WTC11 (cell line): ENCODE measurements at regions not wholly inside any gene's neighbourhood (a gene's known extent, or its start where the extent isn't known, plus 50 kb on each side); places are given as distances from the start of the nearest gene placed in this dataset.
"Not testable (repeated sequence)": the region's sequence is repeated elsewhere in the genome, so short reads cannot be mapped to it uniquely, and the experiment has no call there.

Experiments
- ATAC-seq: fragments of 200-7000 bp; cut with Tn5 transposase; 2 replicates; pipeline ENCODE4 v1.10.0; 2021; ENCODE audit warnings: mild to moderate bottlenecking, moderate library complexity
- CTCF ChIA-PET: fragments of 300-600 bp; sonication (Branson Sonifier 250); formaldehyde crosslinking; loops from one replicate; lab custom pipeline; 2021; ENCODE audit warnings: antibody characterized with exemption; lab: Charles Lee
- POLR2A ChIA-PET: fragments of 350-600 bp; sonication (Branson Sonifier 250); formaldehyde crosslinking; loops from one replicate; lab custom pipeline; 2021; ENCODE audit warnings: antibody characterized with exemption; lab: Charles Lee
- DNase-seq: peaks from one replicate; pipeline ENCODE4 v3.0.0; 2021; ENCODE audit warnings: low spot score
- H3K27ac Mint-ChIP-seq: 2 replicates; pipeline ENCODE4 v1.8.0; 2021; ENCODE audit warnings: mixed read lengths
- H3K27me3 Mint-ChIP-seq: 2 replicates; pipeline ENCODE4 v1.8.0; 2021; ENCODE audit warnings: low read depth, mild to moderate bottlenecking, moderate library complexity, mixed read lengths
- H3K36me3 Mint-ChIP-seq: 2 replicates; pipeline ENCODE4 v1.8.0; 2021; ENCODE audit warnings: mixed read lengths
- H3K4me1 Mint-ChIP-seq: 2 replicates; pipeline ENCODE4 v1.8.0; 2022; ENCODE audit warnings: mixed read lengths
- H3K4me3 Mint-ChIP-seq: 2 replicates; pipeline ENCODE4 v1.8.0; 2021; ENCODE audit warnings: mild to moderate bottlenecking, moderate library complexity, mixed read lengths
- H3K9me3 Mint-ChIP-seq: 2 replicates; pipeline ENCODE4 v1.8.0; 2021; ENCODE audit warnings: mixed read lengths
- ATF1 ChIP-seq: sonication (generic); formaldehyde crosslinking; IDR thresholded peaks from 2 replicates; pipeline ENCODE4 v1.8.1; 2023; ENCODE audit warnings: mild to moderate bottlenecking, moderate library complexity, missing genetic modification reagents
- FOXP1 ChIP-seq: sonication (generic); formaldehyde crosslinking; IDR thresholded peaks from 2 replicates; pipeline ENCODE4 v1.8.0; 2022; ENCODE audit warnings: missing genetic modification reagents, mild to moderate bottlenecking, moderate library complexity, borderline replicate concordance
- HMGA2 ChIP-seq: fragments of 250-450 bp; sonication (Bioruptor Pico); IDR thresholded peaks from 2 replicates; pipeline ENCODE4 v1.4.0; 2021; ENCODE audit warnings: mild to moderate bottlenecking, moderate library complexity
- IRF2 ChIP-seq: sonication (generic); formaldehyde crosslinking; IDR thresholded peaks from 2 replicates; pipeline ENCODE4 v1.8.0; 2022; ENCODE audit warnings: low read depth, missing genetic modification reagents, borderline replicate concordance
- KAT7 ChIP-seq: sonication (generic); formaldehyde crosslinking; IDR thresholded peaks from 2 replicates; pipeline ENCODE4 v1.8.1; 2023; ENCODE audit warnings: missing genetic modification reagents, mild to moderate bottlenecking, borderline replicate concordance
- NFATC4 ChIP-seq: fragments of 250-450 bp; sonication (Bioruptor Pico); IDR thresholded peaks from 2 replicates; pipeline ENCODE4 v1.9.0; 2021; ENCODE audit warnings: mild to moderate bottlenecking
- SMAD4 ChIP-seq: sonication (generic); formaldehyde crosslinking; IDR thresholded peaks from 2 replicates; pipeline ENCODE4 v1.8.0; 2022; ENCODE audit warnings: mild to moderate bottlenecking, missing genetic modification reagents
- SP1 ChIP-seq: sonication (generic); formaldehyde crosslinking; conservative IDR thresholded peaks from 2 replicates; pipeline ENCODE4 v1.8.1; 2022; ENCODE audit warnings: missing genetic modification reagents
- TEAD4 ChIP-seq: sonication (generic); formaldehyde crosslinking; IDR thresholded peaks from 2 replicates; pipeline ENCODE4 v1.8.0; 2022; ENCODE audit warnings: mild to moderate bottlenecking, missing genetic modification reagents
- ZNF263 ChIP-seq: sonication (generic); formaldehyde crosslinking; IDR thresholded peaks from 2 replicates; pipeline ENCODE4 v1.8.1; 2022; ENCODE audit warnings: low read depth, mild to moderate bottlenecking, moderate library complexity, missing genetic modification reagents
- ZNF416 ChIP-seq: fragments of 250-450 bp; sonication (Bioruptor Pico); IDR thresholded peaks from 2 replicates; pipeline ENCODE4 v1.9.0; 2021; ENCODE audit warnings: mild to moderate bottlenecking, inconsistent platforms
- ZNF671 ChIP-seq: fragments of 250-450 bp; sonication (Bioruptor Pico); IDR thresholded peaks from 2 replicates; pipeline ENCODE4 v1.8.0; 2021; ENCODE audit warnings: mild to moderate bottlenecking
- TF ChIP-seq, protein P1 (sequence below): fragments of 200-600 bp; IDR thresholded peaks from 2 replicates; pipeline ENCODE4 v1.8.0; 2022; ENCODE audit warnings: antibody characterized with exemption
- TF ChIP-seq, protein P2 (sequence below): fragments of 250-450 bp; sonication (Bioruptor Pico); IDR thresholded peaks from 2 replicates; pipeline ENCODE4 v1.9.0; 2021; ENCODE audit warnings: mild to moderate bottlenecking
- TF ChIP-seq, protein P3 (sequence below): sonication (generic); formaldehyde crosslinking; IDR thresholded peaks from 2 replicates; pipeline ENCODE4 v1.8.1; 2022; ENCODE audit warnings: mild to moderate bottlenecking, moderate library complexity, missing genetic modification reagents

DNA sequence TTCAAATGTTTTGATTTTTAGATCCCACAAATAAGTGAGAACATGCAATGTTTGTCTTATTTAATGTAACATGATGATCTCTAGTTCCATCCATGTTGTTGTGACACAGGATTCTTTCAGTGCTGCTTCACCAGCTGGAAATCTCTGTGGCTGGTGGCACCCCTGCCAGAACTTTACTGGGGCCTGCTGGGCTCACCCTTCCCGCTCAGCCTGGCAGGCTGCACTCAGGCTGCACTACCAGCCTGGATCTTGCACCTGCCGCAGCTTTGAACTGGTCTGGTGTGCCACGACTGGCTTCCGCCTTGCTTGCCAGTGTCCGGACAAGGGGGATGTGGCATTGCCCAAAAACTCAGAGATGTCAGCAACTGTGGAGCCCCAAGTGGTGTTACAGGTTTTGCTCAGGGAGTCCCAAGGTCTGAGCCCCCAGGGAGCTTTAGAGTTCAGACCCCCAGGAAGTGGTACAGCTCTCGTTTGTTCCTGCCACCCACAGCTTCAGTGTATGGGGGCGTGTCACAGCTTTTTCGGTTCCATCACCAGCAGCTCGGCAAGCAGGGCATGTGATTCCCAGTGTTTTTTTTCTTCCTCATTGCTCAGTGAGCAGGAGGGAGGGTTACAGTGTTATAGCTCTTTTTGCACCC lies 72.3 kb upstream of the SYNCRIP start:
- ATAC-seq = no peak
- TF ChIP-seq, protein P1, sequence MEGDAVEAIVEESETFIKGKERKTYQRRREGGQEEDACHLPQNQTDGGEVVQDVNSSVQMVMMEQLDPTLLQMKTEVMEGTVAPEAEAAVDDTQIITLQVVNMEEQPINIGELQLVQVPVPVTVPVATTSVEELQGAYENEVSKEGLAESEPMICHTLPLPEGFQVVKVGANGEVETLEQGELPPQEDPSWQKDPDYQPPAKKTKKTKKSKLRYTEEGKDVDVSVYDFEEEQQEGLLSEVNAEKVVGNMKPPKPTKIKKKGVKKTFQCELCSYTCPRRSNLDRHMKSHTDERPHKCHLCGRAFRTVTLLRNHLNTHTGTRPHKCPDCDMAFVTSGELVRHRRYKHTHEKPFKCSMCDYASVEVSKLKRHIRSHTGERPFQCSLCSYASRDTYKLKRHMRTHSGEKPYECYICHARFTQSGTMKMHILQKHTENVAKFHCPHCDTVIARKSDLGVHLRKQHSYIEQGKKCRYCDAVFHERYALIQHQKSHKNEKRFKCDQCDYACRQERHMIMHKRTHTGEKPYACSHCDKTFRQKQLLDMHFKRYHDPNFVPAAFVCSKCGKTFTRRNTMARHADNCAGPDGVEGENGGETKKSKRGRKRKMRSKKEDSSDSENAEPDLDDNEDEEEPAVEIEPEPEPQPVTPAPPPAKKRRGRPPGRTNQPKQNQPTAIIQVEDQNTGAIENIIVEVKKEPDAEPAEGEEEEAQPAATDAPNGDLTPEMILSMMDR = no peak
- no peak for TF ChIP-seq KAT7 (CRISPR knock-in tag)
- TF ChIP-seq ZNF263 = no peak
- TF ChIP-seq FOXP1 (CRISPR knock-in tag) = no peak
- TF ChIP-seq ZNF671 (CRISPR knock-in tag) = no peak
- no peak for TF ChIP-seq NFATC4 (CRISPR knock-in tag)
- TF ChIP-seq TEAD4 (CRISPR knock-in tag) = no peak
- TF ChIP-seq ZNF416 (CRISPR knock-in tag) = no peak
- TF ChIP-seq, protein P2, sequence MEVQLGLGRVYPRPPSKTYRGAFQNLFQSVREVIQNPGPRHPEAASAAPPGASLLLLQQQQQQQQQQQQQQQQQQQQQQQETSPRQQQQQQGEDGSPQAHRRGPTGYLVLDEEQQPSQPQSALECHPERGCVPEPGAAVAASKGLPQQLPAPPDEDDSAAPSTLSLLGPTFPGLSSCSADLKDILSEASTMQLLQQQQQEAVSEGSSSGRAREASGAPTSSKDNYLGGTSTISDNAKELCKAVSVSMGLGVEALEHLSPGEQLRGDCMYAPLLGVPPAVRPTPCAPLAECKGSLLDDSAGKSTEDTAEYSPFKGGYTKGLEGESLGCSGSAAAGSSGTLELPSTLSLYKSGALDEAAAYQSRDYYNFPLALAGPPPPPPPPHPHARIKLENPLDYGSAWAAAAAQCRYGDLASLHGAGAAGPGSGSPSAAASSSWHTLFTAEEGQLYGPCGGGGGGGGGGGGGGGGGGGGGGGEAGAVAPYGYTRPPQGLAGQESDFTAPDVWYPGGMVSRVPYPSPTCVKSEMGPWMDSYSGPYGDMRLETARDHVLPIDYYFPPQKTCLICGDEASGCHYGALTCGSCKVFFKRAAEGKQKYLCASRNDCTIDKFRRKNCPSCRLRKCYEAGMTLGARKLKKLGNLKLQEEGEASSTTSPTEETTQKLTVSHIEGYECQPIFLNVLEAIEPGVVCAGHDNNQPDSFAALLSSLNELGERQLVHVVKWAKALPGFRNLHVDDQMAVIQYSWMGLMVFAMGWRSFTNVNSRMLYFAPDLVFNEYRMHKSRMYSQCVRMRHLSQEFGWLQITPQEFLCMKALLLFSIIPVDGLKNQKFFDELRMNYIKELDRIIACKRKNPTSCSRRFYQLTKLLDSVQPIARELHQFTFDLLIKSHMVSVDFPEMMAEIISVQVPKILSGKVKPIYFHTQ (CRISPR knock-in tag) = no peak
- Mint-ChIP-seq H3K4me1 (no peaks in the 10 kb centered on the region), H3K9me3 (peaks cover 39% of the 10 kb centered on the region), H3K27ac (no peak overlapping the region), H3K4me3 (no peak overlapping the region), H3K36me3 (peaks cover 7% of the 10 kb centered on the region; the same call in 1 of the 2 replicates), H3K27me3 (no peaks in the 10 kb centered on the region)
- ChIA-PET CTCF (no interaction called here), POLR2A (no interaction called here)
- DNase-seq = no peak

DNA sequence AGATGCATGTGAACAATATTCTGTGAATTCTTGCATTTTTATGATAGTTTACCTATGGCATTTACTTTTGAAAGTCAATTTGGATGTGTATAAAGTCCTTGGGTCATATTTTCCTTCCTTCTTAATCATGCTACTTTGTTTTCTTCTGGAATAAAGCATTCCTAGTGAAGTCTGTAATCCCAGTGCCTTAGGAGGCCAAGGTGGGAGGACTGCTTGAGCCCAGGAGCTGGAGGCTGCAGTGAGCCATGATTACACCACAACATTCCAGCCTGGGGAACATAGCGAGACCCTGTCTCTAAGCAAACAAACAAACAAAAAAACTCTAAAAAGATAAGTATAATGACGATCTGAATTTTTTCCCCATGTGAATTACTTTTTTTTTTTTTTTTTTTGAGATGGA lies 69.7 kb upstream of the SYNCRIP start:
- ChIA-PET POLR2A (no interaction called here), CTCF (no interaction called here)
- H3K36me3 Mint-ChIP-seq = peaks cover 11% of the 10 kb centered on the region
- no peaks in the 10 kb centered on the region for H3K4me1 Mint-ChIP-seq
- DNase-seq (no peak), ATAC-seq (no peak)
- H3K27me3 Mint-ChIP-seq = no peaks in the 10 kb centered on the region; the same call in 1 of the 2 replicates
- H3K27ac Mint-ChIP-seq = no peak overlapping the region
- TF ChIP-seq HMGA2 (CRISPR knock-in tag) (no peak), KAT7 (CRISPR knock-in tag) (no peak), ATF1 (no peak), SP1 (CRISPR knock-in tag) (no peak), SMAD4 (CRISPR knock-in tag) (no peak), TEAD4 (CRISPR knock-in tag) (no peak), NFATC4 (CRISPR knock-in tag) (no peak), FOXP1 (CRISPR knock-in tag) (no peak), IRF2 (CRISPR knock-in tag) (no peak)
- TF ChIP-seq, protein P1 = no peak
- TF ChIP-seq, protein P3, sequence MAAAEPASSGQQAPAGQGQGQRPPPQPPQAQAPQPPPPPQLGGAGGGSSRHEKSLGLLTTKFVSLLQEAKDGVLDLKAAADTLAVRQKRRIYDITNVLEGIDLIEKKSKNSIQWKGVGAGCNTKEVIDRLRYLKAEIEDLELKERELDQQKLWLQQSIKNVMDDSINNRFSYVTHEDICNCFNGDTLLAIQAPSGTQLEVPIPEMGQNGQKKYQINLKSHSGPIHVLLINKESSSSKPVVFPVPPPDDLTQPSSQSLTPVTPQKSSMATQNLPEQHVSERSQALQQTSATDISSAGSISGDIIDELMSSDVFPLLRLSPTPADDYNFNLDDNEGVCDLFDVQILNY = no peak
- TF ChIP-seq, all 79 proteins: peak for 0
- H3K4me3 Mint-ChIP-seq = no peak overlapping the region
- H3K9me3 Mint-ChIP-seq = peaks cover 52% of the 10 kb centered on the region

DNA sequence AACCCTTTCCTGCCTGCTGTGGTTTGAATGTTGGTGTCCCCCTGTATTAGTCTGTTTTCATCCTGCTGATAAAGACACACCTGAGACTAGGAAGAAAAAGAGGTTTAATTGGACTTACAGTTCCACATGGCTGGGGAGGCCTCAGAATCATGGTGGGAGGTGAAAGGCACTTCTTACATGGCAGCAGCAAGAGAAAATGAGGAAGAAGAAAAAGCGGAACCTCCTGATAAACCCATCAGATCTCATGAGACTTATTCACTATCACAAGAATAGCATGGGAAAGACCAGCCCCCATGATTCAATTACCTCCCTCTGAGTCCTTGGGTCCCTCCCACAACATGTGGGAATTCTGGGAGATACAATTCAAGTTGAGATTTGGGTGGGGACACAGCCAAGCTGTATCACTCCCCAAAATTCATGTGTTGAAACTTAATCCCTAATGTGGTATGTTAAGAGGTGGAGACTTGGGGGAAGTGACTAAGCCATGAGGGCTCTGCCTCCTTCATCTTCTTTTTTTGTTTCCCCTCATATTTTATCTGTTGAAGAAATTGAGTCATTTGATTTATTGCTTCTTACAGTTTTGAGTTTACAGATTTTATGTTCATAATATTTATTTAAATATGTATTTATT lies 64.9 kb upstream of the SYNCRIP start:
- H3K4me3 Mint-ChIP-seq, H3K27me3 Mint-ChIP-seq, H3K4me1 Mint-ChIP-seq, CTCF ChIA-PET, ATAC-seq, POLR2A ChIA-PET, H3K27ac Mint-ChIP-seq, DNase-seq, H3K36me3 Mint-ChIP-seq: not testable (repeated sequence)
- peaks cover 37% of the 10 kb centered on the region for H3K9me3 Mint-ChIP-seq
